ENCODE measurements at regions not wholly inside any gene's neighbourhood (a gene's known extent, or its start where the extent isn't known, plus 50 kb on each side); places are given as distances from the start of the nearest gene placed in this dataset.

DNA sequence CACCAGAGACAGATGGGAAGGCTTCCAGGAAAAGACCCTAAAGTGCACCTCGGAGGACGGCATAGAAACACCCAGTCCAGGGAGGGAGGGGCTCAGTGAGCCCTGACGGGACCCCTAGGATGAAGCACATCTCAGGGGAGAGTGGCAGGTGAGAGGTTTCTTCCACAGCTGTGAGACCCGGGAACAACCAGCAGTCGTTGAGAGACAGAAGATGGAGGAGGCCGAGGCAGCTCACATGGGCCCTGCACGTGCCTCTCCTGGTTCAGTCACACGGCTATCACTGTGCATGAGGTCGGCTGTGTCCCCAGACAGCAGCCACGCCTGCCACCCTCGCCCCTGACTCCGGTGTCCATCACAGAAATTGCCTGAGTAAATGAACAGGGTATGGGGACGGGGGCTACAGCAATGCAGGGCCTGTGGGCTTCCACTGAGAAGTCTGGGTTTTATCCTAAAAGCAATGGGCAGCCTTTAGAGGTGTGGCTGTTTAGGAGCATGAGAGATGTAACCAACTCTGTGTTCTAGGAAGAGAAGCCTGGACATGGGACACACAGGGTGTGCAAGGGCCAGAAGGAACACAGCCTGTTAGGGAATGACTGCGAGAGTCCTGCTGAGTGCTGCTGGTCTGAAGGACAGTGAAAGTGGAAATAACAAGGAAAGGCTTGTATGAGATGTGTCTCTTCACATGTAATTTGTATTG lies 102.0 kb downstream of the TMEM18 start:
- no peak for DNase-seq

DNA sequence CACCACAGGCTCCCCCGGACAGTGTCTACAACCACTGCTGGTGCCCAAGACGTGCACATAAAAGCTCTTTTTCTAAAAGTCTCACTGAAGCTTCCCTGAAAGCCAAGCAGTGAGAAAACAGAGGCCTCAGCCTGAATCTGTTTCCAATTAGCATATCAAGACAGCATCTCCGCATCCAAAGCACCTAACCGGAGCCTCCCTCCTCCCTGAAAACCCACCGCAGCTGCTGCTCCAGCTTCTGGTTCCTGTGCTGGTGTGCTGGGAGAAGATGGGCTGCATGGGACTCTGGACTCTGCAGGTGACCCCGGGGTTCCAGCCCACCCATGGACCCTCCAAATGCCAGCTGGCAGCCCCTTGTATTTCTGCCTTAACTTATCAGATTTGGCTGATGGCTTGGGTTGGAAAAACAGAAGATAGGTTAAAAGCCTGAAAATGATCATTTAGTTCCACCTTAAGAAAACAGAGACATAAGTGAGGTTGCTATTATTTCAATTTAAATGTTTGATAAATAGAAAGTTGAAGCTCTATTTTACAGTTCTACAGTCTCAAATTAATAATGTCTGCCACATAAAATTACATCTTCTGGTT lies 103.3 kb downstream of the TMEM18 start:
- DNase-seq = no peak

DNA sequence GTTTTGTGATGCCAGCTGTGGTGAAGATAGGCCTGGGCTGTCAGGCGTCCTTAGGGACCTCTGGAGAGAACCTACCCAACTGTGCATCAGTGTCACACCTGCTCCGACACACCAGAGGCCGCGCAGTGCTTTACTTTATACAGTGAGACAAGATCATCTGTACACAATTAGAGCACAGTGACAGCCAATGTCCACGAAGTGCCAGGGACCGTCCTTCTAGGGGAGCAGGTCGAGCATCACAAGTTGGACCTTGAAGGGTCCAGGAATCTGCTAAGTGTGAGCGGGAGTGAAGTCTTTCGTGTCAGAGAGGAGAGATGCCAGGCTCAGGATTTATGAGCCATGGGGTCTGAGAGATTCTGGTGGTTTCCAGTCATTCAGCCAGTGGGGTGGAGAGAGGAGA lies 104.2 kb downstream of the TMEM18 start:
- no peak for DNase-seq

DNA sequence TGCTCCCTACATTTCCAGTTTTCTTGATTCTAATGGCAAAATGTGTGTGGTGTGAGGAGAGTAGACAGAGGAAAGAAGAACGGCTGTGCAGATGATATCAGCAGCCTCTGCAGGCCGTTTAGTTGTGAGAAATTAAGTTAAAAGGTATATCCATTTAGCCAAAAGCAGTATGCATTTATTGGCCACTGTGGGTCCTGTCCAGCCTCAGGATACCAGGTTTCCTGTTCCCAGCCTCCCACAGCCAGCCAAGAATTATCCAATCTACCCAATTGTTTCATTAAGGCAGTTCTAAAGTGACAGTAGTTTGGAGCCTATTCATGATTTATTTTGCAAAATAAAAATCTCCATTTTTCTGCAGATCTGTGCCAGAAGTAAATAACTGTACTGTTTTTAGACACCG lies 107.5 kb downstream of the TMEM18 start:
- no peak for DNase-seq

DNA sequence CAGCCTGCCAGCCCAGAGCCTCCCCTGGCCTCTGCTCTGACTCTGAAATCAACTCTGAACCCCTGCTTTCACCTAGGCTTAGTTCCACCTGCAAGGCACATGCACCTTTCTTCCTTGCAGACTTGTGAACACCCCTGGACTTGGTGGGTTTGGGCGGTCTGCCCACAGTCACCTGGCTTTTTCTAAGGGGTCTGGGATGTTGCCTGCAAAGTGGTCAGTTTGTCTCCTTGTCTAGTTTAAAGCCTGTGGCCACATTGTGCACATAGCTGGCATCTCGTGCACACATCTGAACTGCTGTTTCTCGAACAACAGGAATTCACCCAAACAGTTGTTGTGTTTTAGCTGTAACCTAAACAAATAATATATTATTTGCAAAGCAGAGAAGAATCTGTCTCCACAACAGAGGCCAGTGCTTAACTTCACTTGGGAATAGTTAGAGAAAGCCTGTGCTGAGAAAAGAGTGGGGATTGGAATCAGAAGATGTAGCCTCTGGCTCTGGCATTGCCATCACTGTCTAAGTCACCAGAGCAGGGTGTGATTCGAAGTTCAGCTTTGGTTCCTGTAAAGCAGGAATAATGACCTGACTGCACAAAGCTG lies 108.5 kb downstream of the TMEM18 start:
- no peak for DNase-seq

DNA sequence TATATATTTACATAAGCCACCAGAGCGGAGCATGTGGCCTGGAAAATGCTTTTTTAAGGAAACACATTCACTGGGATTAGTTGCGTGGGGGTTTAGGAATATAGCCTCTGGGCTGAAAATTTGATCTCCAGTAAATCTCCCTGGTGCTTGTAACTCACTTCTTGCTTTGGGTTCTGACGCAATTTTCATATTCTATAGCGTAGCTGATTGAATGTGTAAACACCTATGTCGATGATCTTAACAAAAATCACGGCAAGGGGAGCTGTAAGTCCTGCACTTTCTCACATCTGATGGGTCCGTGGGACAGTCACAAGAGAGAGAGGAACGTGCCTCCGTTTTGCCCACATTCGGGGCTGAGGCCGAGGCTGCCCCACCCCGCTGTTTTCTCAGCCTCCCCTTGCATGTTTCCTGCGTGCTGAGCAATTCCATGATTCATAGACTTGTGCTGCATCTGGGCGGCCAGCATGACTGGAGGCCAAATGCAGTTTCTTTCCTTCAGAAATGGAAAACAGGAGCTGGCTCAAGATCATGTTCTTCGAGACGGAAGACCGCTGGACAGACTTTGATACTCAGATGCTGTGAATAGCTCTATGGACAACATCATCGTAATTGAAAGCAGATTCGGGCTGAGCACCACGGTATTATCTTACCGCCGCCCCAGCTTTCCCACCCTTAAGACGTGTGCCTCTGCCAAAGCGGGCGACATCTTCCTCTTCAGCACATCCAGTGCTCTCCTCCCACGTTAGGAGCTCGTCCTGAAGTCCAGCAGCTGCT lies 109.2 kb downstream of the TMEM18 start:
- peak; percentile 83 for DNase-seq

DNA sequence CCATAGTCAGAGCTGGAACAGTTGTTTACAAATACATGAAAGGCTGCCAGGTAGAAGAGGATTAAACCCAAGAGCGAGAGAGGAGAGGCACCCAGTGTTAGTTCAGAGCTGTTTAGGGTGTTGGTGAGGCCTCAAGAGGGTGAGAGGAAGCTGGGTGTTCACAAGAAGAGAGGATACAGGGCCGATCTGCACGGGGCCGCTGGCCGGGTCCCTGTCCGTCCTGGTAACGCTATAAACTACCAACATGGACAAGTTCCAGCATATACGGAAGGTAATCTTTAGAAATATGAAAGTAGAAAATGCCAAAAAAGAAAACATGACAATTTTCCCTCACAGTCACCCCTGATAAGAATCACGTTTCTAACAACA lies 109.7 kb downstream of the TMEM18 start:
- no peak for DNase-seq

DNA sequence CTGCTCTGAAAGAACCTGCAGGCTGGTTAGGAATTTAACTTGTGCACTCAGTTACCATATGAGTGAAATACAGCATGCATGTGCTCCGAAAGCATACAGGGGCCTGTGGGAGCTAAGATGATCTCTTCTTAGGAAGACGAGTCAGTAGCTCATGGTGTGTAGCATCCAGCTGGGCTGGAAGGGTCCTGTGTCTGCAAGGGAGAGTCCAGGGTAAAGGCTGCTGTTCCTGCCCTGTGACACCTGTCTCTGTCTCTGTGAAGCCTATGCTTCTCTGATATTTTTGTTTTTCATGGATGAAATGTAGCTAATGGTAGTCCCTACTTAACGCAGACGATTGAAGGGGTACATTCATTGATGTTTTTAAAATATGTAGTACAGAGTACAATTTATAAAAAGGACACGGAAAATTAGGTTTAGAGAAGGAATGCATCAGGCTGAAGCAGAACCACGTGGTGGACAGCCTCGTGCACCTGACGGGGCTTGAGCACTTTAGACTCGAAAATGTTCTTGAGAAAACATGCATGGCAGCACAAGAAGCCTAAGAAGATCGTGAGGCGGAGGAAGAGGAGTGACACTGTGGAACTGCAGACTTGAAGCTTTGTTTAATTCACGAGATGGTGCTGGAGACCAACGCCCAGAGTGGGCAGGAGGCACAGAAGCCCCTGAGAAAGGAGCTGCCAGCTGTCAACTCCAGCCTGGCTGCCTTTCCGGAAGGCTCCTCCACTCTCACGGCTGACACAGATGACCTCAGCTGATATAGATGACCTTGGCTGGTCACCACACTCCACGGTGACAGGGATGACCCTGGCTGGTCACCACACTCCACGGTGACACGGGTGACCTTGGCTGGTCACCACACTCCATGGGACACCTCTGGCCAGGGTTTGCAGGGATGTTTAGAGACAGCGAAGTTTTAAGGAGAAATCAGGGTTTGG lies 110.6 kb downstream of the TMEM18 start:
- DNase-seq = no peak

DNA sequence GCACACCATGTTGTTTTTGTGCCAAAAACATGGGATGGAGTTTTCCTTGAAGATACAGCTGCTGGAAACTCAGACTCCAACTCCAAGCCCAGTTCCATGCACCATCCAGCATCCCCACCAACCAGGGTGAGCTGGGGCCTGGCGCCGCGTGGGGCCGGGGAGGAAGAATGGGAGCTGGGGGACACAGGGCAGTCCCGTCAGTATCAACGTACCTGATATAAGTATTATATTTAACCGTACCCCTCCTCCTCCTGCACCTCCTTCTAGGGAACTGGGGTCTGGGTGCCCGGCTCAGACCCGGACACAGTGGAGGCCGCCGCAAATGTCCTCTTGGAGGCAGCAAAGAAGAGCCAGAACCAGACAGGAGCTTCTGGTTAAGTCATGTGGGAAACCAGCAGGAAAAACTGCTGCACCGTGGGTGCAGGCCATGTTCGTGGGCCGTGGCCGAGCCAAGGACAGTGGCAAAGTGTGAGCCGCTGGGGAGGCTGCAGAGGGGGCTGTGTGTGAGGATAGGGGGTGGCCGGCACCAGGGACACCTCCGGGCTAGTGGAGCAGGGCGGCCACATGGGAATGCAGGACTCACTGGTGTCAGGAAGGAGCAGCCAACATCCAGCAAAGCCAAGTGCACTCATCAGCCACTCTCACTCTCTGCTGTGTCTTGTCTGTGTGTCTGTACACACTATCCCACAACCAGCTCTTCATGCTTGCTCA lies 112.6 kb downstream of the TMEM18 start:
- DNase-seq = no peak

DNA sequence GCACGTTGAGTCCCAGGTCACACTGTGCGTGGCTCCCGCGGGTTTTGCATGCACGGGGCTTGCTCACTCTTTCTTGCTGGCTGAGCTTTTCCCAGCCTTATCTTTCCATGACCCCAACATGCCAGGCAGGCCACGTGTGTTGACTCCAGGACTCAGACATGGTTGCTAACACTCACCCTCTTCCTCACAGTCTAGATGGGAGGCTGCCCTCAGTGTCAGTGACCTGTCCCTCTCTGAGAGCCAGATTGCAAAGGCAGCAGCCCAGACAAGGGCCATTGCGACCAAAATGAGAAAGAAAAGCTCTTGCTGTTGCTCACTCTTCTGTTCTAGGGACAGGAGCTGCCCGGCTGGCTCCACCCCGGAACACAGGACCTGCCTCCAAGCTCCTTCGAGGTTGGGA lies 113.7 kb downstream of the TMEM18 start:
- no peak for DNase-seq

DNA sequence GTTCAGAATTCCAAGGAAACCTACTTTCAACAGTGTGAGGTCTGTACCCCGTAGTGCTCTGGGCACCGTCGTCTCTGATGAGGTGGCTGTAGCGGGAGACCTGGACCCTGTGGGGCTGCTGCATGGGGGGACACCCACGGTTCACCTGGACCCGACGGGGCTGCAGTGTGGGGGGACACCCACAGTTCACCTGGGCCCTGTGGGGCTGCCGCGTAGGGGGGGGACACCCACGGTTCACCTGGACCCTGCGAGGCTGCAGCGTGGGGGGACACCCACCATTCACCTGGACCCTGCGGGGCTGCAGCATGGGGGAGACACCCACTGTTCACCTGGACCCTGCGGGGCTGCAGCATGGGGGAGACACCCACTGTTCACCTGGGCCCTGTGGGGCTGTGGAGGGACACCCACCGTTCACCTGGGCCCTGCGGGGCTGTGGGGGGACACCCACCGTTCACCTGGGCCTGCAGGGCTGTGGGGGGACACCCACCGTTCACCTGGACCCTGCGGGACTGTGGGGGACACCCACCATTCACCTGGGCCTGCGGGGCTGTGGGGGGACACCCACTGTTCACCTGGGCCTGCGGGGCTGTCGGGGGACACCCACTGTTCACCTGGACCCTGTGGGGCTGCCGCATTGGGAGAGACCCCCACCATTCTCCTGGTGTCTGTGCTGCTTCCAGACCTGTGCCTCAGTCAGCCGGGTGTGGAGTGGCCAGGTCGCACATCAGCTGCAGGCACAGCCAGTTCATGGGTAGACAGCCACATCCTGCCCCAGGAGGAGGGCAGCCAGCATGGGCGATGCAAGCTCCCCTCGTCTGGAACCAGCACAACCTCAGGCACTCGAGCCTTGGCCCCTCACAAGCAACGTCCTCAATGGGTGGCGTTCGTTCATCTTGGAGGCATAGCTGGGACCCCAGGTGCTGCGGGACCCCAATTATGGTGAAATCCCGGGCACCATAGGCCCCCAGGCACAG lies 114.5 kb downstream of the TMEM18 start:
- DNase-seq = no peak

DNA sequence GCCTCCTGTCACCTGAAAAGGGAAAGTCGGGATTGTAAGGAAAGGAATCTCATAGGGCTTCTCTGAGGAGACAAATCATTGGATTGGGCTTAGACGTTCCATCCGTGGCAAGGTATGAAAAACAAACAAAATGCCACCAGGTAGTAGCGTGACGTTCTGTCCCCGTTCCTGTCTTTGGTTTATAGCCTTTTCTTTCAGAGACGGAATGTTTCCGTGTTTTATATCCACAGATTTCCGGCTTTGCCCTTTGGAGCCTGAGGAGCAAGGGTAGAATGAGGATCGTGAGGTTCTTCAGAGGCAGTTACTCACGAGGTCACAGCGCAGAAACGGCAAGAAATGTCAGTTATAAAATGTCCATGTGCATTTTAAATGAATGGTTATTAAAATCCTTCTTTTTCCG lies 118.3 kb downstream of the TMEM18 start:
- no peak for DNase-seq

DNA sequence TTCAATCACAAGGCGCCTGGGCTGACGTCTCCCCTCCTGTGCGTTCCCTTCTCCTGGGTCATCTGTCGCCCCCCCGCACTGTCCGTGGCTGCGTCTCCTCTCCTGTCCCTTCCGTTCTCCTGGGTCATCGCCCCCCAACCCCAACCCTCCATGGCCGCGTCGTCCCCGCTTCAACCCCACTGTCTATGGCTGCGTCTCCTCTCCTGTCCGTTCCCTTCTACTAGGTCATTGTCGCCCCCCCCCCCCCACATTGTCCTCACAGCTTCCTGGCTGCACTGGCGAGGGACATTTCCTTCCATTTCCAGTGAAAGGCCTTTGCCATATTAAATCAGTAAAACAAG lies 118.9 kb downstream of the TMEM18 start:
- DNase-seq = no peak

DNA sequence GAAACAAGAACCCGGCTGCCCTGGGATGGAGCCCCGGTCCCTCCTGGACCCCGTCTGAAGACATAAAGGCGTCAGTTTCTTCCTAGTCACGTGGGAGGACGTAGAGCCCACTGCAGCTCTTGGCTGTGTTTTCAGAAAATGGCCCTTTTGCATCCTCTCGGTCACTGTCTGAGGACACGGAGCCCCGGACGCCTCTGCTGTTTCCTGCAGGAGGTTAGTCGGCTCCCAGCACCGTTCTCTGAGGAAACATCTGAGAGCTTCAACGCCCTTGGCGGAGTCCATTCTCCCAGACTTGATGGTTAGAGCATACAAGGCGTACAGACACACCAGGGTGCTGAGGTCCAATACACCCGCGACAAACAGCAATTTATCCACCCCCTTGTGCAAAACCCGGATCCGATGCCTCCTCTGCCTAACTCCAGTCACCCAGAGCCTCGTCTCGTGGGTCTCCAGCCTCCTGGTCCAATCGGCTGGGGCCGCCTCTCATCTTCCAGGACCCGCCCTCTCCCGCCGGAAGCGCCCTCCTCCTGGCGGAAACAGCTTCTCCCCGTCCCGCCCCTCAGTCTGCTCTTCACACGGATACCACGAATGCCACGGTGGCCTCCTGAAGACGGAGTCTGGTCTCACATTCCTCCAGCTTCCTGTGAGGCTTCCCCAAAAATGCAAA lies 119.4 kb downstream of the TMEM18 start:
- DNase-seq = no peak

DNA sequence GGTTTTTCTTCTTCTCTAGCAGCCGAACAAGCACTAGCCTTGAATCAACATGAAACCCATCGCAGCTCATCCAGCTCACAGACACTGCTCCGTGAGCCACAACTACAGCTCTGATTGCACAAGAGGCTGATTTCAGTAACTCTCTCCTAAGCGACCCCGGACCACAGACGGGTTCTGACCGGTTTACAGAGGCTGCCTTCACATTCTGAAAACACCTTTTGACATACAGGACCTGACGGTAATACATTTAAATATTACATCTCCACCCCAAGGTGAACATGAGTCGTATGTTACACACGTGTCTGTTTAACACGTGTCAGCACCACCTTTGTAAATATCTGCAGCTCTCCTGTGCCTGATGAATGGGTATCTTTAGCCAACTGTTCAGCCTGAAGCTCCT lies 120.7 kb downstream of the TMEM18 start:
- no peak for DNase-seq

DNA sequence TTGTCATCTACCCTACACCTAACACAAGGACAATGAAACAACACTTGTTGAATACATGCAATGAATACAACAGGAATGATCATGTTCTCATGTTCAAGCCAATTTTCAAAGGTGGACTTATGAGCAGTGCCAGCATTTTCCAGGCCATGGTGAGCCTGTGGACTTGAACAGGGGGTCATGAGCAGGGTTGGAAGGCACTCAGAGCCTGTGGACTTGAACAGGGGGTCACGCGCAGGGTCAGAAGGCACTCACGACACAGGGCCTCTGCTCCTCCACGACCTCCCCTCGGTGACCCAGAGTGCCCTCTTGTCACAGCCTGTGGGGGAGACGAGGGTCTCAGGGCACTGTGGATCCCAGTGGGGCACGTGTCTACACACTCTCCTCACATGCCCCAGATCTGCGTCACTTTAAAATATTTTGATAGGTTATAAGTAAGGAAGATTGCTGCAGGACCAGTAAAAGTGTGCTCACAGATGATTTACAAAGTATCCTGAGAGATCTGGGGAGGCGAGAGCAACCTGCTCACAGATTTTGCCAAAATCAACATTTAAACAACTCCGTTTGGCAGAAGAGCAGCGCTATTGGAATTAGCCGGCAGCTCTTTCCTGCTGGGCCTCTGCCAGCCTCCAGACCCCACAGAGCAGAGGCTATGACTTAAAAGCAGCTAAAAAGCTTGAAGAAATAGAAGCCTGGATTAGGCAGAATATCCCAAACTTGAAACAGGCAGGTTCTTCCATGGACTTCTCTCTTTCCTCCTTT lies 121.9 kb downstream of the TMEM18 start:
- DNase-seq = peak; percentile 76

DNA sequence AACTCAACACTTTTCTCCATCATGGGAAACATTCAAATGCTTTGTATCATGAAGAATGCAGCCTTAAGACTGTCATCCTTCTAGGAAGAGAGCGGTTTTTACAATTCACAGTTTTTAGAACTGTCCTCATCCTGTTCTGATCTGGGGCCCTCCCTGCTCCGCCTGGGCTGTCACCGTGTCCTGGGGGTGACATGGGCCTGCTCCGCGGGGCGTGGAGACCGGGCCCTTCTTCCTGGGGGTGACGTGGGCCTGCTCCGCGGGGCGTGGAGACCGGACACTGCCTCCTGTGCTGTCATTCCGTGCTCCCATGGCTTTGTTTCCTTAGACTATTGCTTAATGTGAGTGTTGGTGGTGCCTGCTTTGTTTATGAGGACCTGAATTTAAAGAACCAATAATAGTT lies 122.8 kb downstream of the TMEM18 start:
- DNase-seq = no peak

DNA sequence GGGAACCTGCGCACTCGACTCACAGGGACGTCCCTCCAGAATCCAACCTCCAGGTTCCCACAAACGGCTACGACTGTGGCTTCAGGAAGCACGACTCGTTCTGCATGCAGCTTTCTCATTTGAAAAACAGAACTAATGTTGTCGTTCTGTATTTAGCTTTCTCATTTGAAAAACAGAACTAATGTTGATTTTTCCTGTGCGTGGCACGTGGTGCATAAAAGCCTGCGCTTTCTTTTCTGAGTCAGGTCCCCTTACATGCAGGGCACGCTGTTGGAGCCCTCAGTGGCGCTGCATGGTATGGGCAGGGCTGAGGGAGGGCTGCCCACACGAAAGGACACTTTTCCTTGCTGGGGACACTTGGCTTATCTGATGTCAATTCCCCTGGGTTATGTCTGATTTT lies 124.3 kb downstream of the TMEM18 start:
- no peak for DNase-seq

DNA sequence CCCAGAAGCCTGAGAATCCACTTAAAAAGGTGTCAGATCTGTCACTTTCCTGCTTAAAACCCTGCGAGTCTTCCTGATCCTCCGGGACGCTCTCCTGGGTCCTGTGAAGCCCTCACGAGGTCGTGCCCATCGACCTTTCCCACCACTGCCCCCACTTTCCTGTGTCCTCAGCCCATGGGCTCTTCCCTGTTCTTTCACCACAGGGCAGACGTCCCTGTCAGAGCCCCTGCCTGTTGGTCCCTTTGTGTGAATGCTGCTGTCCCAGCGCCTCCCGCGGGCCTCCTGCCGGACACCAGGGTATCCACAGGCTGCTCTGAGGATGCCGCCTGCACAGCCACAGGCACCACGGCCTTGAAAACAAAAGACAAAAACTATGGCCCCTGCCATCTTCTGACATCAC lies 125.6 kb downstream of the TMEM18 start:
- DNase-seq = no peak
